GM19395 (cell line): ENCODE measurements at regions not wholly inside any gene's neighbourhood (a gene's known extent, or its start where the extent isn't known, plus 50 kb on each side); places are given as distances from the start of the nearest gene placed in this dataset.

Experiments
- ATAC-seq: cut with Tn5 transposase; IDR thresholded peaks from one replicate; pipeline ENCODE4 v1.9.1; 2021; ENCODE audit warnings: mild to moderate bottlenecking, moderate library complexity; ENCODE audit not compliant: unreplicated experiment

DNA sequence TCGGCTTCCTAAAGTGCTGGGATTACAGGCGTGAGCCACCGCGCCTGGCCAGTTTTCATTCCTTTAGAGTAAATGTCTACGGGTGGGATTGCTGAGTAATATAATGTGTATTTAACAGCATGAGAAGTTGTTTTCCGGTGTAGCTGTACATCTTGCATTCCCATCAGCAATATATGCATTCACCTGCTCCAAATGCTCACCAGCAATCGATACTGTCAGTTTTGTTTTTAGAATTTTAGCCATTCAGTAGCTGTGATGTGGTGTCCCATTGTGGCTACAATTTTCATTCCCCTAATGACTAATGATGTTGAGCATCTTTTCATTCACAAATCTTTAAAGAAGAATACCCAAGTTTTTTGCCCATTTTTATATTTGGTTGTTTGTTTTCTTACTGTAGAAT is 134.8 kb upstream of the RGMA start:
- ATAC-seq = no peak

DNA sequence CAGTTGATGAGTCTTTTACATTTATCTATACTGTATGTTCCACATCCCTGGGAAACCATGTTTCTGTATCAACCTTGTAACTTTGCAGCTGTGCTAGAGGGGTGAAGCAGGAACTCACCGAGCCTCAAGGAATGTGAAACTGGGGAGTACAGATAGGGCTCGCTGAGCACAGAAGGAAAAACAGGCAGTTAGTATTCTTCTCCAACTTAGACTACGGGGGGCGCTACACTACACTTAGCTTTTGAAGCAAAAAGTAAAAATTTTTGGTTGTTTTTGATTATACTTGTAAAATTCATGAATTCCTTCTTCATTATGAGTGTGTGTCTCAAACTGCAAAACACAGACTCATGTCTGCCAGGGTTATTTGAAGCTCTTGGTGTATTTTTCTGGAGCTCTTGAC is 132.7 kb upstream of the RGMA start:
- ATAC-seq = no peak

DNA sequence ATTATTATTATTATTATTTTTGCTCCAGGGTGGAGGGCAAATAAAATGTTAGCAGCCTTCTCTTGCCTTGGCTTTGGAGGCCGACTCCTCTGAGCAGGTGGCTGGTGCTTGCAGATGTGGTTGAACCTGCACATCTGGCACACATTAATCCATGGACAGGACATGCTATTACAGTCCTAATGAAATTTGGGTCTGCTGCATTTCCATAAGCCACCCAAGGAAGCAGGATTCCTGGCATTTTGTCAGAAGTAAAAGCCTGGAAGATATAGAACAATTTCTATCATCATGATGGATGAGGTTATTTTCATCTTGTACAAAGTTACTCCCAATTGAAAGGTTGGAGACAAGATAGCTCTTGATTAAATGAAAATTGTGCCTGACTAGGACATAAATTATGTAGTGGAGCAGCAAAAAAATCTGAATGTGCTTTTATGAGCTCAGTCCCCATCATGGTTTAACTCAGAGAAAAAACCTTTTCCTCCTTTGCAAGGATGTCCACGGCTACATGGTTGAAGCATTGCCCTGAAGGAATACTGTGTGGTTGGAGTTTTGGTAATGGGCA is 130.9 kb upstream of the RGMA start:
- ATAC-seq = no peak

DNA sequence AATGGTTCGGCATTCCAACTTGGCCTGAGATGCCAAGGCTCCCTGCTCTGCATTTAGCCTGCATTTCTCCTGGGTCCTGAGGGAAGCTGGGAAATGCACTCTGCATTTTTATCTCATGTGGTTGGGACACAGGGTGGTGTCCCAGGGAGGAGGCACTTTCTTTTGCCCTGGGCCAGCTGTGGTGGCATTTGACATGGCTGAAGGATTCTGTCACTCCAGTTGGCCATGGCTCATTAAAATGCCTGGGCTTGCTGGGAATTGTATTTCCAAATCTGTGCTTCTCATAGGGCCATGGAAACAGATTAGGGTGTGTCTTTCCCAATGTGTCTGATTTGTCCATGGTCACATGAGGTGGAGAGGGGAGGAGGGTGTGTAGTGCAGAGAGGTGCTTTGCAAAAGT is 128.3 kb upstream of the RGMA start:
- no peak for ATAC-seq

DNA sequence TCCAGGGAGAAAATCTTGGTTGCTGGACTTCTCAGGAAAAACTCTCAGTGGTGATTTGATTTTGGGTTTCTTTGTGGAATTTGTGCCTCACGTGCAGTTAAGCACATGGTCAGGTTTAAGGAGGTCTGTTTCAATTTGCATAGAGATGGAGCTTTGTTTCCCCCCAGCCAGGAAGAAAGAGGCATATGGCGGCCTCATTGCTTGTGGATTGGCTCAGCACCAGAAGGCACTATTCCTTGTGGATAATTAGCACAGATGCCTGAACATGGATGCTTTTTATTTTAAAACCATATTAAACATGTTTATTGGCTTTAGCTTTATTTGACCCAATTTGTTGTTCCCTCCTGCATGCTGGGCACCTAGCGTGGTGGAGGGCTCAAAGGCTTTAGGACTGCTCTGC is 125.1 kb upstream of the RGMA start:
- no peak for ATAC-seq

DNA sequence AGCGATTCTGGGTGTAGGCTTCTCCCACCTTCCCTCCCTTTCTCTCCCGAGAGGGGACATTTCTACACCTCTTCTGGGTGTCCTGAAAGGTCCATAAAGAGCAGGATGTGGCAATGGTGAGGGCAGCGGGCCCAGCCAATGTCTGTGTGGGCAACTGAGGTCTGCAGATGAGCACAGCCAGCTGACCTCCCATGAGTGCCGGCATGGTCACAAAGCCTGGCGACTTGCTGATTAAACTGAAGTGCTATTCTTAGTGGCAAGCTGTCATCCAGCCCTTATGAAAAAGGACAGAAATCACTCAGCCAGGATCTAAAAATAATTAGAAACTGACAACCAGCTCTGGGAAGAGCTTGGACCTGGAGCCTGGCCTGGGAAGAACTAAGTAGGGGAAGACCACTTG is 124.3 kb upstream of the RGMA start:
- ATAC-seq = no peak

DNA sequence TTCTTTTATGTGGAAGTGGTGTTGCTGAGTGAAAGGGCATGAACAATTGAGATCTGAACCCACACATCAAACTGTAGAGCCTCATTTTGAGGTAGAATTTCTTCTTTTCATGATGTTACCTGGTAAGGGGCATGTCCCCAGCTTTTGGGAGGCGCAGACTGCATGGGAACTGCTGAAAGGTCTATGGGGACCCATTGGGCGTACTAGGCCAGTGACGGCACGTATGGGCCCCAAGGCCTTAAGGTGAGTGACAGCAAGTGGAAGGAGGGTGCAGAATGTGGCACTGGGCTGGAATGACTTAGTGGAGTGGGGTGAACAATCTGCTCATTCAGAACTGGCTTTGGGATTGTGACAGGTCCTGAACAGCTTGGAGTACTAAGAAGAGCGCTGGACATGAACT is 123.6 kb upstream of the RGMA start:
- ATAC-seq = no peak

DNA sequence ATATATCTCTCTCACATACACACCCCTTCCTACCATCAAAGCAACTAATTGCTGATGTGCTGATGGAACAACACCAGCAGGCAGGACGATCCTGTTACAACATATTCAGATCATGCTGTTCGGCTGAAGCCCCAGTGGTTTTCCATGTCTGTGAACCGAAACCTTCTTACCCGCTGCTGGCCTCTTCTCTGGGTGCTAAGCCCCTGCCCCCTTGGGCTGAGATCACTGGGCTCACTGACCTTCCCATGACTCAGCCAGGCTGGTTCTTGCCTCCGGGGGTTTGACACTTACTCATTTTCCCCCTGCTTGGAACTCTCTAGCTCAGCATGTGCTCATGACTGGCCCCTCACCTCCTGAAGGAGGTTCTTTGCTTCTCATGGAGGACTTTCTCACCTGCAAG is 122.0 kb upstream of the RGMA start:
- no peak for ATAC-seq

DNA sequence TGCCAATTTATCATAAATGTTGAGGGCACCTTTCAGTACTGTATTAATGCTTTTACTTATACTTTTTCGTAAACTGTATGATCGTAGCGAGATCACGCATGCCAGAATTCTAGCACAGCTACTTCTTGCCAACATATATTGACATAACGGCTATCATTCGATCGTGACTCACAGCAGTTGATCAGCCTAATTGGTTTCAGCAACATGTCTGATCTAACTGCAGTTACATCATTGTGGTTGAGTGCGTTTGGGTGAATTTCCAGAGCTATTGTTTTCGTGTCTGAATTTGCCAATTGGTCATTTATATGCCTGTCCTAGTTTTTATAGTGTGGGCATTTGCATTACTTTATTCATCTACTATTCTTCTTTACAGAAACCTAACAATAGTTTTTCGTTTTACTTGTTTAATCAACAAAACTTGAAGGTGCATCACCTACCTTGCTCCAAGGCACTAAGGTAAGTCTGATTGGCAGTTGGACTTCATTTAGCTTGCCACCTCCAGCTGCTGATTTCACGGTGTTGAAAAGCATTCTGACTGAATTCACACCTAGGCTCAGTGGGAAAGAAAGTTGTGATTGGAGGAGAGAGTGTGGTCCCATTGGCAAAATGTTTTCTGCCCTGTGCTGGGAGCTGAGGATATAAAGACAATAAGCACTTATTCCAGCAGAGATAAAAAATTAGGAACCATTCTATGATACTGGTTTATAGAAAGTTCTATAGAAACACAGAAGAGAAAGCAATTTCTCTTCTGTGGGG is 120.9 kb upstream of the RGMA start:
- no peak for ATAC-seq

DNA sequence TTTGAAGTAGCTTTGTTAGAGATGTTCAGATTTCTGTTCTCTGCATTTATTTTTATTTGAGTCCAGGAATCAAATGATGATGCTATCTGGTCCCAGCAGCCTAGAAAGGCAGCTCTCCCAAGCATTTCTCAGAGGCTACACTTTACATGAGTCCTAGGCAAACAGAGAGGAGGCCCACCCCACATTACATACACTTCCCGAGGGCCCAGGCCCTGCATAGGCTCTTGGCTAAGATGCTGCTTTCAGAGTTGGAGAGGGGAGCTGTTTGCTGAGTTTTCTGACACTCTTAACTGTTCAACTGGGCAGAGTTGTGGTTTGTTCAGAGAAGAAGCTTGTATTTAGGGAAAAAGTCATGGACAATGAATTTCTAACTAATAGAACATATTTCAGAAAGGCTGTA is 117.9 kb upstream of the RGMA start:
- no peak for ATAC-seq

DNA sequence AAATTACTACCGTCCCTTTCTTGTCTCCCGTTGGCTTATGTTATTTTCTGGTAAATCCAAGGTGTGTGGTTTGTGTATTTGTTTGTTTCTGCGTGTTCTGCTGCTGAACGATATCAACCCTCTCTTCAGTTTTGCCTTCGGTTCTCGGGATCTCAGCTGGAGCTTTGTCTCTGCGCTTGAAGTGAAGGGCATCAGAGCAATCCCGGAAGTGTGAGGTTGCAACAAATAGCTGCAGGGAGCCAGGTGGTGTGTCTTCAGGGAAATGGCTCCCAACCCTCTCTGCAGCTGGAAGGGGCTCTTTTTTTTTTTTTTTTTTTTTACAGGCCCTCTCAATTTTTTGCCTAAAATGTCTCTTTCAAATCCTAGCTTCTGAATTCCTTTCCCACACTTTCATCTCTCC is 116.4 kb upstream of the RGMA start:
- no peak for ATAC-seq

DNA sequence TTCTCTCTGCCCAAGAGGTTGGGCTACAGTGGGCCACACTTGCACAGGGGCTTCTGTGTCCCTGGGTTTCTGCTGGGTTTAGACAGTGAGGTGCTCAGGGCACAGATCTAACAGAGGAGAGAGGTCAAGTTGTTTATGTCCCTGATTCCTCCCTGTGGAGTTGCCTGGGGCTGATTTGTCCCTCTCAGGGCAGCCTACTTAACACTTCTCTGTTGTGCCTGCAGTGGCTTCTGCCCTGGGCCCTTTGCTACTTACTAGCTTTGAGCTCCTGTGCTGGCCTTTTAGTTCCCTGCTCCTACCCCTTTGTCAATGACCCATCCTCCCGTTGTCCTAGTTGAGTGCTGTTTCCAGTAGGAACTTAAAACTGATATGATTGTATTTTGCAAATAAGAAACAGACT is 114.0 kb upstream of the RGMA start:
- ATAC-seq = no peak

DNA sequence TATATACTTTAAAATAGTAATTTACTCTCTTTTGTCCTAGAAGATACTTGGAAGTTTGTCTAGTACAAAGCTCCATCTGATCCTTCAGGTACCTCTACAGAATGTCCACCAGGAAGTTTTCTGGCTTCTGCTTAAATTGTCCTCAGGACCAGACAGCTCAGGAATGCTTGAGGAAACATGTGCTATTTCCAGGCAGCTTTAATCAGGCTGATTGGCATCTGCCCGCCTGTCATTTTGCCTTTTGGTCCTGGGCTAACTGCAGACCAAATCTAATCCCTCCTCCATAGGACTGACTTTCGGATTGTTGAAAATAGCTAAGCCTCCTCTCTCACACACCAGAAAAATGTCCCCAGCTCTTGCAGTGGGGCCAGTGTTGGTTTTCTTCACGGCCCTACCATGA is 113.4 kb upstream of the RGMA start:
- no peak for ATAC-seq

DNA sequence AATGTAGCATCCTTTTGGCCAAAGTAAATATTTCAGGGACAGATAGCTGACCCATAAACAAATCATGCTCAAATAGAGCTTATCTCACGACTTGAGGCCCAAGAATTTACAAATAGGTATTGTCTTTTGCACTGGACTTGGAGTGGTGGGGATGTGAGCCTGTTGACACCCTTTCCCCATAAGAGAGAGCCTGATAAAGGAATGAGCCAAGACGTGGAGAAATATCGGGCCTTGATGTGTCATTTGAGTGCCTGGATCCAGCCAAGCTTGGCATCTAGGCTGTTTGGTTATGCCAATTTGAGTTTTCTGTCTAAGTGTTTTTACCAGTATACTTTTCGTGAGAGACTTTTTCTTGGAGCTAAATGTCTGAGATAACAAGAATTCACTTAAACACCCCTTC is 112.9 kb upstream of the RGMA start:
- no peak for ATAC-seq

DNA sequence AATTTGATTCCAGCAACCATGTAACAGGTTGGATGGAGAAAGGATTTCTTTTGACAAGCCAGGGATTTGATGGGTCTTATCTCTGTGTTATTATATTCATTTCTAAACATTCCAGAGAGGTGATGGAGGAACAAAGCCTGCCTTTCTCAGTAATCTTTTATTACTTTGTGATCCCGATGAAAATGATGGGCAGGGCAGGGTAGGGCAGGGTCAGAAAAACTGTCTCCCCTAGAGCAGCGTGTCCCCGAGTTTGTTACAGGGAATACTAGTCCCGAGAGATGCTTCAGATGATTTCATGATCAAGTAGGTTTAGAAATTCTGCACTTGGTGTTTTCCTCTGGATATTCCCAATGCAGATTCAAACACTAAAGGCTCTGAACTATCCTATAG is 111.8 kb upstream of the RGMA start:
- no peak for ATAC-seq

DNA sequence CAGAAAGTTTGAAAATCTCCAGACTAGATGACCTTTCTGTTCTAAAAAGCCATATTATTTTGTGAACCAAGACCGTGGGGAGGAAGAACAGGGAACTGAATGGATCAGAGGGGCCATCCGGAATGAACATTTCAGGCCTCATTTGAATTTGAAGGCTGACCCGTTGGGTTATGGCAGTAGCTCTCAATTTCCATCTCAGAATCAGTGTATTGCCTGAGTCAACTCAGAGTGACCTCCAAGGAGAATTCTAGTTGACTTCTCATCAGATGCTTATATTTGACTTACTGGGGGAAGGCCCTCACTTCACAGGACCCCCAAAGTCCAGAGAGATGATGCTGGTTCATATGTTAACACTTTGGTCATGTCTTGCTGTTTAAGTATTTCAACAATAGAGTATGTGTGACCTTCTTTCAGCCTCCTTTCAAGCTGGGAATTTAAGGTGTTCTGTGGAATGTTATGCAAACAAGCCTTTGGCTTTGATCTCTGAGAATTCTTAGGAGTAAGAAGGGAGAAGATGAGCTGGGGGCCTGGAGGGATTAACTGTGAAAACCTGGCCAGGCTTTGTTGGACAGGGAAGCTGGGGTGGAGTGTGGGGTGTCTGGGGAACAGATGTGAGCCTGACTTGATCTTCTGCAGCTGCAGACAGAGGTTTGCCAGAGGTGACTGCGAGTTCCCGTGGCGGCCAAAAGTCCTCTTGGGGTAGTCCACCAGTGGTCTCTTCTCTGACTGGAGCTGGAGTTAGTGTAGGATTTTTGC is 111.2 kb upstream of the RGMA start:
- ATAC-seq = no peak

DNA sequence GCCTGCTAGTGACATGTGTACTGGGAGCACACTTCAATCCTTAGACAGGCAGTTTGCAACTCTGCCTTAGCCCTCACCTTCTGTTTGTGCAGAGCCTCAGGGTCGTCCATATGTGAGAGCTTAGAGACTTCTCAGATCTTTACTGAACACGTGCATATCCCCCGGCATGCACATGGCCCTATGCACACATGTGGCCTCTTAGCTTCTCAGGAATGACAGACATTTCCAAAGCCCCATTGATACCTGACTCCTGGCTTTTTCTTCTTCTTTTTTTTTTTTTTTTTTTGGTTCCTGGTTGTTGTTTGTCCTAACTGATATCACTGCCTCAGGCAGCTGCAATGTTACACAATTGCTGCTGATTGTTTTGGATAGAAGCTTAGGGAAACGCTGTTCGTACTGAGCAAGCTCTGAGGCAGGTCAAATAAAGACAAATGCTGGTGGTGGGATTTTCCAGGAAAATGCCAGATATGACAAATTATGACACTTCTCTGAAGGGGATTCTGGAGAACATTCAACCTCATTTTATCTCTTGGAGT is 107.2 kb upstream of the RGMA start:
- no peak for ATAC-seq

DNA sequence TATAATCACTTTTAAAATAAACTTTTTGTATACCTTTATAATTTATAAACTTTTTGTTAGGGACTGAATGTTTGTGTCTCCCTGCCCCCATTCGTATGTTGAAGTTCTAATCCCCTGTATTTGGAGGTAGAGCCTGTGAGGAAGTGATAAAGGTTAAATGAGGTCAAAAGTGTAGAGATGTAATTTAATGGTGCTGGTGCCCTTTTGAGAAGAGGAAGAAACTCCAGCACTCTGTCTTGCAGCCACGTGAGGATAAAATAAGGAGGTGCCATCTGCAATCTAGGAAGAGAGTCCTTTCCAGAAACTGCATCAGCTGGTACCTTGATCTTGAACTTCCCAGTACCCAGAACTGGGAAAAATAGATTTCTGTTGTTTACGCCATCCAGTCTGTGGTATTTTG is 106.1 kb upstream of the RGMA start:
- ATAC-seq = no peak

DNA sequence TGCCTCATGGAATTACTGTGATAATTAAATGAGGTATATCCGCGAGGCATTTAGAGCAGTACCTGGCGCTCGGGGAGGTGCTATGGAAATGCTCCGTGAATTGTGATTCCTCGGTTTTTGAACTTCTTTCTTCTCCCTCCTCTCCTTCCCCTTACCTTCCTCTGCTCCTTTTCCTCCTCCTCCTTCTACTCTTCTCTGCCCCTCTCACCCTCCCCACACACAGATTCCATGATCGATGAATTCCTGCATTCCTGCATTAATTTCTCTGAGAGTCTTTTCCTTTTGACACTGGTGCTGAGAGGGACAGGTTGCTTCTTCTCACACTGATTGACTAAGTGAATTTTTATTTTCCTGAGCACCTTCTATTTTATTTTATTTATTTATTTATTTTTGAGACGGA is 101.2 kb upstream of the RGMA start:
- ATAC-seq = no peak

DNA sequence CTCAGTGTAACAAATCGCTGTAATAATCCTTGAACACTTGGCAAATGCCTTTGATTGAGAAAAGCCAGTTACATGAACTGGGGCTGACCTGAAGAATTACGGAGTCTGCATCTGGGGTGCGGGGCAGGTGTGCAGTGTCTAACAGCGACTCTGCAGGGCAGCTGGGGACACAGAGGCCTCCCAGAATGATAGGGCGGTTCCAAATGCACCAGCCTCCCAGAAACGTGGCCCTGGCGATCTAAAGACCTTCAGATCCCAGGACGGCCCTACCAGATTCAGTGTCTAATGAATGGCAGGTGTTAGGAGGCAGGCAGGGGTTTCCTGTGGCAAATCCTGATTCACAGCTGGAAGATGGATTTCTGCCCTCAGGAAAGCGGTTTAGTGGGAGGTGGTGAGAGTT is 100.5 kb upstream of the RGMA start:
- ATAC-seq = no peak

DNA sequence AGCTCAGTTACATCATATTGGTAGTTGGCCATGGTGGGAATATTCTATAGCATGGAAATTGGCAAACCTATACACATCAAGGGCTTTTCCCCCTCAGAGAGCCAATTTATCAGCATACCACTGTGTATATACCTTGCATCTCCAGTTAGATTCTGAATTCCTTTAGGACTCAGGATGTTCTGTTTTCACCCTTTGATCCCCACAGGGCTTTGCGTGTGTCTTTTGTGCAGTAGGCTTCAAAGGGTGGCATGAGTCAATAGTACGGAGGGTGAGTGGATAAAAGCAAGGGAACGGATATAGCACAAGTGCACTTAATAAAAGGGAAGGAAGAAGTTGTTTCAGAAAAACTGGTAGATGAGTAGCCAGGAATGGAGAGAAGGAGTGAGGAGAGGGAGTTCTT is 99.2 kb upstream of the RGMA start:
- ATAC-seq = no peak

DNA sequence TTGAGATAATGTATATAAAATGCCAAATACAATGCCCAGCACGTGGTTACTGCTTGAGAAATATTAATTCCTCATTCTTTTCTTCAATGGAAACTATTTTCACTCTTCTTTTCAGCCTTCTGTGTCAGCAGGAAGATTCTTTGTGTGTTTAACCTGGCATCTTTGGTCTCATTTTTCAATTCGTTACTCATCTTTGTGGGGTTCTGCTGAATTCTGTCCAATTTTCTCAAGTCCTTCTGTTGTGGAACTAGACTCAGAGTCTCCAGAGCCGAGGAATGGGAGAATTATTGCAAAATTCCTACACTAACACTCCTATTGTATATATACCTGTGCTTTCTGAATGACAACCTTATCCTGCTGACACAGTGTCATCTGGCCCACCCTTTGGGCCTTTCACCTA is 96.8 kb upstream of the RGMA start:
- ATAC-seq = no peak
